ENCODE measurements at regions not wholly inside any gene's neighbourhood (a gene's known extent, or its start where the extent isn't known, plus 50 kb on each side); places are given as distances from the start of the nearest gene placed in this dataset.
"Not testable (repeated sequence)": the region's sequence is repeated elsewhere in the genome, so short reads cannot be mapped to it uniquely, and the experiment has no call there.

DNA sequence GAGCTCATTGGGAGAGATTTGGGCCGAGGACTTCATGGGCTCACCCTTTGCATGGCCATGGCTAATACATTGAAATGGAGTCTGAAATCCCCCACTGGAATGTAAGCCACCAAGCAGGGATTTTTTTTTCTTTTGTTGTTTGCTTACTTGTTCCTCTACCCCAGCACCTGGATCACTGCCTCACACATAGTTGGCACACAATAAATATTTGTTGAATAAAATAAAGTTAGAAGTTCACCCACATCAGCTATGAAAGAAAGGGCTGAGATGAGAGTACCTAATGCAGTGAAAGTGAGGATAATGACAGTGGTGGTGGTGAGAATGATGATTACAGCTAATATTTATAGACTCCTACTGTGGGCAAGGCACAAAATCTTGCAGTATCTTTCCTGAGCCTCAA is 98.1 kb upstream of the ANXA1 start:
- DNase-seq, result no peak

DNA sequence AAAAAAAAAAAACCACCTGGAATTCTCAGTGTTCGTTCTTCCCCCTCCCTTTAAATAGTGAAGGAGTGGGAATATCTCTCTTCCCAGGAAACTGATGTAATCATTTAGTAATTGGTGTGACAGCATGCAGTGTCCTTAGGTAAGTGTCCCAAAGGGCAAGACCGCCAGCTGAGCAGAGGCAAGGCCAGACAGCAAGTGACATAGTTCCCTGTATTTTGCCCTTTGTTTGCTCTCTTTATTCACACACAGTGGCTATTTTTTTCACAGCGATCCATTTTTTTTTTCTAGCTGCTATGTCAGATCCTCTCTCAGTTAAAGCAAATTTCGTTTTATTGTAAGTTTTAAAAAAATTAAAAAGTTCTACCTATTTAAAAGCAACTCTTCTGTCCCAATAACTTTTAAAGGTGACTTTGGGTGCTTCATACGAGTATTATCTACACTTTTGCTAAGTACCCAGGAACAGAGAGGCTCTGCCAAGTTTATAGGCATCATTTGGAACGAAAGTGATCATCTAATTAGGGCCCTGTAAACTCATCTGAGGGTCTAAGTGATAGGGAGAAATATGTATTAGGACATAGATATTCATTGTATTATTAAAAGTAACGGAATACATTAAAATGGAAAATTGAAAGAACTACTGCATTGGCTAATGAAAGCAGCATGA is 98.2 kb upstream of the ALDH1A1 start:
- DNase-seq, result no peak

DNA sequence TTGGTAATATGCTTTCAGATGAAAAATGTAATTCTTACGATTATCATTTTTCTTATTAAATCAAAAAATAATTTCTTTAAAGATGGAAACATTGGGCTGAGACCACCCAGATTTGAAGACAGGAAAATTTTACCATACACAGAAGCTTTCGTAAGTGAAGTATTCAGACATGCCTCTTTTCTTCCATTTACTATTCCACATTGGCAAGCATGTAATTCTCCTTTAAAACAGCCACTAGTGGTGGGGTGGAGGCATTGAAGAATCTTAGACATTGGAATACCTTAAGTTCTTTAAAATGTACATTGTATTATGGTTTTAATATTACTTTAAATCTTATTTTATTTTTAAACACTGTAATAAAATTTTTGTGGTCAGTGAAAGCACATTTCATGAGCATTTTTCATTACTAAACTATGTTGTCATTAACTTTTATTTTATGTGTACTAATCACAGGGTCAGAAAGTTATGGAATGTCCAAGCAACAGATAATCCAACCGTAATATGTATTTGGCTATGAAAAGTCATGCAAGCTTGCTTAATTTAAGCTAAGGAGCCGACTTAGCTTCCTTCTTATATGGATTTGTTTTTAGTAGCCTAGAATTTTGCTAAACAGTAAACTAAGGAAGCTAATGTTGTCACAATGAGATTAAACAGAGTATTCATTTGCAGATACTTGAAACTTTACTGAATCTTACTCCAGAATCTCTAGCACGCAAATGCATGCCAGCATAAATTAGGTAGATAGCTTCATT is 97.4 kb upstream of the ALDH1A1 start:
- DNase-seq, result no peak

DNA sequence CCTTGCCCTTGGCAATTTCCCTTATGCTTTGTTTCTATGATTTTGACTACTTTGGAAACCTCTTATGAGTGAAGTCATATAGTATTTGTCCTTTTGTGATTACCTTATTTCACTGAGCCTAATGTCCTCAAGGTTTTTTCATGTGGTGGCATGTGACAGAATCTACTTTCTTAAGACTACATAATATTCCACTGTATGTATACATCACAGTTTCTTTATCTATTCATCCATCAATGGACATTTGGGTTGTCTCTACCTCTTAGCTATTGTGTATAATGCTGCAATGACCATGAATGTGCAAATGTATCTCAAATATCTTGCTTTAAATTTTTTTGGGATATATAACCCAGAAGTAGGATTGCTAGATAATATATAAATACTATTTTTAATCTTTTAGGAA is 96.4 kb upstream of the ALDH1A1 start:
- DNase-seq, result no peak

DNA sequence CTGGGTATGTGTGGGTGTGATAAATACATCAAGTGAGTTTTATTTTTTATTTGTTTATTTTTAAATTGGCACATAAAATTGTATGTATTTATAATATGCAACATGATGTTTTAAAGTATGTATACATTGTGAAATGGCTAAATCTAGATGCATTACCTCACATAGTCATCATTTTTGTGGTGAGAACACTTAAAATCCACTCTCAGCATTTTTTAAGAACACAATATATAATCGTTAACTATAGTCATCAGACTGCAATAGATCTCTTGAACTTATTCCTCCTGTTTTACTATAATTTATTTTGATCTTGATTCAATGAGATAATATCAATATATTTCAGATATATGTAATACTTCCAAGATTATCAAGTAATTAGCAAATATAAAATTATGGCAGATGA is 93.9 kb upstream of the ALDH1A1 start:
- DNase-seq, result no peak

DNA sequence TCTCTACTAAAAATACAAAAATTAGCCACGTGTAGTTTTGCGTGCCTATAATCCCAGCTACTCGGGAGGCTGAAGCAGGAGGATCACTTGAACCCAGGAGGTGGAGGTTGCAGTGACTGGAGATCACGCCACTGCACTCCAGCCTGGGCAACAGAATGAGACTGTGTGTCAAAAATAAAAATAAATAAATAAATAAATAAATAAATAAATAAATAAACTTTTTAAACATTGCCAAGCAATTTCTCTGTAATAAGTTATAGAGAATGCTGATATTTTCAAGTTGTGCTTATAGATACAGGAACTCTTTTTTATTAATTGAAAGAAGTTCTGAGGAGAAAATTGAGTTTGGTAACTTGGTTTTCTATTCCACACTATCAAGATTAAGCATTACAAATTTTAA is 91.9 kb upstream of the ALDH1A1 start:
- not testable (repeated sequence) for DNase-seq

DNA sequence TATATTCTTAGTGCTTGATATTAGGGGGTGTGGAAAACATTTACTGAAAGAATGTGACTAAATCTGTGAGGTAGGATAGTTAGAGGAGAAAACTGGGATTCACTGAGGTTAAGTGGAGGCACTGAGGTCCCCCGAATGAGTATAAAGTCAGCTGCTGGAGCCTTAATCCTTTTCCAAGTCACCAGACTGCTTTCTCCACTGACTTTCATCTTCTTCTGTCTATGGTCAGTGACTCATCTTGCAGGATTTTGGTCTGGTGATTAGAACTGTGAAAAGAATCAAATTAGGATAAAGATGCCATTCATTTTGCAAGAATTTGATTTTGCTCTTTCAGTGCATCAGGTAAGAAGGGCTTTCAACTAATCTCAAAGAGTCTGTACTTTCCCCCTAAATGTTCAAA is 89.3 kb upstream of the ALDH1A1 start:
- no peak for DNase-seq

DNA sequence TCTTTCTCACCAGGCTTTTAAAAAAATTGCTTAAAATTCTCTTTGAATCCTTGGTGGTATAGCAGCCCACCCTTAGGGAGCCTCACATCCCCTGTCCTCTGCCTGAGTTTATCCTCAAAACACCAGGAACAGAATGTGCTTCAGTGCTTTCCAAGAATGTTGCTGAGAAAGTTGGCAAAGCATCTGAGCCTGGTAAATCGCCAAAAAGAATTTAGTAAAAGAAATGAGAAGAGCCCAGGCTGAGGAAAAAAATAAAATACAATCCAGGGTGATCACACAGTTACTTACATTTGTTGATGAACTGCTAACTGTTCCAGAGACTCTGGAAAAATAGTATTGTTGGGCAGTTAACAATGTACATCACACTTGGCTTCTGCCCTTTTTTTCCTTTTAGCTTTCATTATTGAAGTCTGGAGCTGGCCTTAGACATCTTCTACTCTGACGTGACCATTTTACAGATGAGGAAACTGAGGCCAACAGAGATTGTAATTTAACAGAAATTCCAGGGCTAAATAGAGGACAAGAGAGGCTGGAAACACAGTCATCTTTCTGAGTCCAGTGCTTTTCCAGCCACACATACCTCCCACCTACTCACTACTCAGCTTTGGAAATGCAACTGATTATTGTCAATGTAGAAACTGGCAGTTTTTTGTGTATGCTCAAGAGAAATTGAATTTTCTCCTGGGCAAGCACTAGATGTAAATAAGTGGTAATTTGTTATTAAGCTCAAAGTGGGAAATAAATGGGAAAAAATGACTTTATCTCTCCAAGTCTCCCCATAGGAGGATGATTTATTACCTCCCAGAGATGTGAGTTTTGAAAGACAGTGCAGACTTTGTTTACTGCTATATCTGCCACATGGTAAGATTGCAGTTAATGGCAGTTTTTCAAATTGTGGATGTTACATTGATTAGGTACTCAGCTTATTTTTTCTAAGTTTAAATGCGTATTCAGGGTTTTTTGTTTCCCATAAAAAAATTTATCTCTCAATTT is 86.7 kb upstream of the ALDH1A1 start:
- no peak for DNase-seq

DNA sequence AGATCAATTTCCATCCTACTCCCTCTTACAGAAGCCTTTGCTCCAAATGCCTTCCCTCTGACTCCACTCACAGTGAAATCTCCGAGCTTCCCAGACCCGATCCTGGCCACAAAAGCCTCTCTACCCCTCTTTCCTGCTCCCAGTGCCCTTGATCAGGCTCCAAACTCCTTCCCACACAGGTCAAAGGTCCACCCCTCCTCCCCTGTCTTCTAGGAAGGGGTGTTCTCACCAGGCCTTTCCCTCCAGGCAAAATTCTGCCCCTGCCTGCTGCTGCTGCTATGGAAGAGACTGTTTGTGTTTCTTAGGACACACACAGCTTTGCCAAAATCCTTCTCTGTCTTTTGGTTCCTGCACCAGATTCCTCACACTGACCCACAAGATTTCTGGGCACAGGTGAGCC is 85.8 kb upstream of the ALDH1A1 start:
- no peak for DNase-seq

DNA sequence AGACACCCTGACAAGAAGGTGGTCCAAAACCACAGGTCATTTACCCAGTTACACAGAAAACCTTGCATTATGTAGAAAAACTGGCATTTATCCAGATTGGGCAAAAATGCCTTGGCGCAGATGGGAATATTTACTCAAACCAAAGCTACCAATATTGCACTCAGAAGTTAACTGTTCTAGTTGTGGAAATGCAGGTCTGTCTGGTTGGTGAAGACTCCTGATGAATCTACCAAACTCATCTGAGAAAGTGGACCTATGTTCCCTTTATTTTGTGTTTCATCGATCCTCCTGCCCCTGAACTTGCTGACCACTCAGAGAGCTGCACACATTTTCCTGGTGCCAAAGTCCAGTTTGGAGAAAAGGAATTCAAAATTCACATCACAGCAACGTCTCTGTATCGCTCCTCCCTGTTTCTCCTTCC is 85.2 kb upstream of the ALDH1A1 start:
- DNase-seq, result no peak

DNA sequence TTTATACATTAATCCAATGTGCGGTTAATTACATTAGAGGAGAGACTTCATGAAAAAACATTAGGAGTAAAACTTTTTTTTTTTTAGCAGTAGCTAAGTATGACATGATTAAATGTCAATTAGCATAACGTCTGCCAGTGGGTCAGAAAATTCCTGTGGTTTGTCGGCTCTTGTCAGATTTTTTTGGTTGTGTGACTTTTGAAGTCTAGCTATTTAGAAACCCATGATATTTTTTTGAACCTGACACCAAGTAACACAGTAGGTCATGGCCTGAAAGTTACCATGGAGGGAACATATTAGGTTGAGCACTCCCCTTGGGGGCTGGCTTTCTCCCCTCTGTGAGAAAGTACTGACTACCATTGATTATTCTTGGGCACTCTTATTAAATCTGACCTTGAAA is 84.8 kb upstream of the ALDH1A1 start:
- no peak for DNase-seq

DNA sequence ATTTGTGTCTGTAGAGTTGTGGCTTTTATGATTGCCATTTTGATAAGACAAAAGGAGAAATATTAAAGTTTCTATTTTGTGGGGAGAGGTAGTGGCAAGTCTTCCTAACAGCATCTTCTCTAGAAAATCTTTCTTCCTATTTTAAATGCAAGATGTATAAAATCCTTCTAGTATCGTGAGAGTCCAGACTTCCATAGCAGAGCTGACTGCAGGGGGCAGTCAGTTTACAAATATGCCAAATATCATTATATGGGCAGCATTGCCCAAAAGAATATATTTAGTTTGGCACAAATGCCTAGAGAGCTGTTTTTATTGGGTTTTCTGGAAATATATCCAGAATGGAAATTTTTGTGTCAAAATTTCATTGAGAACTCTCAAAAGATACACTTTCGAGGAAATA is 82.1 kb upstream of the ALDH1A1 start:
- DNase-seq, result no peak

DNA sequence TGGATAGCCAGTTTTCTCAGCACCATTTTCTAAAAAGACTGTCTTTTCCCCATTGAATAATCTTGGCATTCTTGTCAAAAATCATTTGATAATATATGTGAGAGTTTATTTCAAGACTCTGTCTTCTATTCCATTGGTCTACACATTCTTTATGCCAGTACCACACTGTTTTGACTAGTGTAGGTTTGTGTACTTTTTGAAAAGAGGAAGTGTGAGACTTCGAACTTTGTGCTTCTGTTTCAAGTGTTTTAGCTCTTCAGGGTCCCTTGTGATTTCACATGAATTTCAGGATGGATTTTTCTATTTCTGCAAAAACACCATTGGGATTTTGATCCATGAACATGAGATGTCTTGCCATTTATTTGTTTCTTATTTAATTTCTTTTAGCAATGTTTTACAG is 78.5 kb upstream of the ALDH1A1 start:
- DNase-seq, result no peak

DNA sequence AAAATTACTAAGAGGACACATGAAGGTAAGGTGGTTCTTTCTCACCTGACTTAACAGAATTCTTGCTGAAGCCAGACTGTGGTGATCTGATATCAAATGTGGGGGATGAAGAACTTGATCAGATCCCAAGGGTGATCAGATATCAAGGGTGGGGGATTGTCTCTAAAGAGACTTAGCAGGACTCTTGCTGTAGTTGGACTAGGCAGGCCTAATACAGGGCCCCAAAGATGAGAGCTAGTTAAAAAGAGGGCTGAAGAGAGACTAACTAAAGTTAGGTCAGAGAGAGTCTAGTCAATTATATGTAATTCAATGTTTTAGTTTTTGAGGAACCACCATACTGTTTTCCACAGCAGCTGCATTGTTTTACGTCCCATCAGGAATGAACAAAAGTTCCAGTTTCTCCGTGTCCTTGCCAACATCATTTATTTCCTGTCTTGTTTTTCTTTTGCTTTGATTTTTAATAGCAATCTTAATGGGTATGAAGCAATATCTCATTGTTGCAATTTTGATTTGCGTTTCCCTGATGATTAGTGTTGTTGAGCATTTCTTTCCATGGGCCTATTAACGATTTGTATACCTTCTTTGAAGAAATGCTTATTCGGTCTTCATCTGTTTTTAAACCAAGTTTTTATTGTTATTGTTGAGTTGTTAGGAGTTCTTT is 77.6 kb upstream of the ALDH1A1 start:
- no peak for DNase-seq

DNA sequence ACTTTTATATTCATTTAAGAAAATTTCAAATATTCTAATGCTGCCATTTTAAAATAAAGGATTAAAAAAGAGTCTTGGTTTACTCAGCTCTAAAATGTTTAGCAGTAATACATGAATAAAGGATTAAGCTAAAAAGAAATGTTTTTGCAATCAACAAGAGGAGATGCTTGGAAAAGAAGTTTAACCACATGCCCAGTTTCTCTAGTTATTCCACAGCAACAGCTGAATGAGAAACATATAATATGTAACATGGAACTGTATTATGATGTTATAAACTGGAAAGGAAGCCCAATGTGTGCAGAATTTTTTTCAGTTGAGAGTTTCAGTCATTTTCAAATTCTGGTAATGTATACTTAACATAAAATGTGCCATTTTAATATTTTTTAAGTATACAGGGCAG is 76.5 kb upstream of the ALDH1A1 start:
- DNase-seq, result no peak

DNA sequence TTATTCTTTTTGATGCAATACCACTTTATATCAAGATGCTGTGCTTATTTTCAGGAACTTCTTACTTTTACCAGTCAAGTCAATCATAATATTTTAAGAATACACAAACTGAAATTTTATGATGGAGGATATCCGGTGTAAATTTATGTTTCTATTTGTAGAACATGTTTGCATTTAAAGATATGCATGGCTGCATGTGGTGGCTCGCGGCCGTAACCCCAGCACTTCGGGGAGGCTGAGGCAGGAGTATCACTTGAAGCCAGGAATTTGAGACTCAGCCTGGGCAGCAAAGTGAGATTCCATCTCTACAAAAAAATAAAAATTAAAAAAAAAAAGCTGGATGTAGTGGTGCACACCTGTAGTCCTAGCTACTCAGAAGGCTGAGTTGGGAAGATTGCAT is 73.5 kb upstream of the ALDH1A1 start:
- DNase-seq, result no peak

DNA sequence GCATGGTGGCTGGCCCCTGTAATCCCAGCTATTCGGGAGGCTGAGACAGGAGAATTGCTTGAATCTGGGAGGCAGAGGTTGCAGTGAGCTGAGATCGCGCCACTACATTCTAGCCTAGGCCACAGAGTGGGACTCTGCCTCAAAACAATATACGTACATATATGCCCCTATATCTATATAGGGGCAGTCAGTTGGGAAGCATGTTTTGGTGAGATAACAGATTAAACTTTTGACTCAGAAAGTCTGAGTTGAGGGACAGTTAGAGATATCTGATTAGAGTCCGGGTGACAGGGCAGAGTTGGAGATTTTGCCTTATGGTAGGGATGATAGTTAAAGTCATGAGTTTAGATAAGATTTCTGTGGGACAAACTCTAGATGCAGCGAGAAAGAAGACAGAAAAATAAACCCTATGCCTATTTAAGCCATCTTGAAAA is 71.8 kb upstream of the ALDH1A1 start:
- no peak for DNase-seq

DNA sequence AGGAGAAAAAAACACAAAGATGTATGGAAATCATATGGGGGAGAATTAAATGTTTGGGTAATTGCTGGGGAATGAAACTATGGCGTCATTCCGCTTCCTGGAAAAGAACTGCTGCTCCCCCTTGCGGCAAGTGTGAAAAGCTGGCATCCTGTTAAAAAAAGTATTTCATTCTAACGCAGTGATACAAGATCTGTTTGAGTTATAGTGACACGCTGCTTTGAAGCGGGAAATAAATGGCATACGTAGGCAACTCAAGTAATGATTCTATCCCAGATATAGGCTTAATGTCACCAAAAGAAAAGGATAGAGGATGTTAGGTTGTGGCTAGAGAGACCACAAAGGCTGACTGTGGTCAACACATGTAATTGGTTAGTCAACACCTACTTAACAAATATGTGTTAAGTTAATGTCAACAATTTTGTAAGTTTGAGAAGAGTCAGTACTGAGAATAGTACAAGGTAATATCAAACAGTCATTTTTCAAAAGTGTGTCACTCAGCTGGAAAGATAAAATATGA is 70.2 kb upstream of the ALDH1A1 start:
- peak; percentile 29 for DNase-seq

DNA sequence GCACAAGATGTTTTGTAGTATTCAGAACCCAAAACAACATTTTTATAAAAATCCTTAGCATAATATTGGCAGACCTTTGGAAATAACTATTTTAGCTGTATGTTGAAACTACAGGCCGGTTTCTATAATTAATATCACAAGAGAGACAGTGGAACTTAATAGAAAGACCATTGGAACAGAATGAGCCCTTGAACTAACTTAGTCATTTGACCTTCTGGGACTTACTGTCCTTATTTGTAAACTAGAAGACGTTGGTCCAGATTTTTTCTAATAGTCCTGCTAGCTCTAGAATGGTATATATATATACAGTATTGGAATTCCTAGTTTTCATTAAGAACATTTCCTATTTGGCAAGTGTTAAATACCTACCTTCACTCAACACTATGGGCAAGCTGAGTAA is 69.5 kb upstream of the ALDH1A1 start:
- no peak for DNase-seq

DNA sequence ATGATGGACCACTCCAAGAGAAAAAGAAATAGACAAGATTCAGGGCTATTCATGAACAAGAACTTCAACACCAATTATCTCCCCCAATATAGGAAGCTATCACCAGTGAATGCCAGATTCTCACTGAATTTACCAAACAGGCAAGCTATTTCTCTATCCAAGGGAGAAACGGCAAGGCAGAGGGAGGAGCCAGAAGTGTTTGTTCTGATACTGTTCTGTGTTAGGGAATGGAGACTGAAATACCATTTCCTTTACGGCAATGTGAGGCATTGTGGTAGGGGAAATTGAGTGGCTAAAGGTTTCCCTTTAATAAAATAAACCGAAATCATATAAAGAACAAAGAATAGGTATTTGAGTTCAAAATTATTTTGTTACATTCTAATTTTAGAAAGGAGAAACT is 68.0 kb upstream of the ALDH1A1 start:
- DNase-seq, result no peak

DNA sequence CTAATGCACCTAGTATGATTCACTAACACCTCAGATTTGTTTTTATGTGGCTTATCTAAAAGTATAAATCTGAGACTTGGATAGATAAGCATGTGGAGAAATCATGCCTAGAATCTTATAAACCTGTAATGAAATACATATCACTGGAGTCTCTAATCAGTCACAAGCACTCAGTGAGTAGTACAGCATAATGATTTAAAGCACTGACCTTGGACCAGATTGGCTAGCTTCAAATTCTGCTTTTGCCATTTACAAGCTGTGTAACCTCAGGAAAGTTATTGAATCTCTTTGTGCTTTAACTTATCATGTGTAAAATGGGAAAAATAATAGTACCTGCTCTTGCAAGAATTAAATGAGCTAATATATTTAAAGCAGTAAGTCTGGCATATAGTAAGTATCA is 61.2 kb upstream of the ALDH1A1 start:
- no peak for DNase-seq

DNA sequence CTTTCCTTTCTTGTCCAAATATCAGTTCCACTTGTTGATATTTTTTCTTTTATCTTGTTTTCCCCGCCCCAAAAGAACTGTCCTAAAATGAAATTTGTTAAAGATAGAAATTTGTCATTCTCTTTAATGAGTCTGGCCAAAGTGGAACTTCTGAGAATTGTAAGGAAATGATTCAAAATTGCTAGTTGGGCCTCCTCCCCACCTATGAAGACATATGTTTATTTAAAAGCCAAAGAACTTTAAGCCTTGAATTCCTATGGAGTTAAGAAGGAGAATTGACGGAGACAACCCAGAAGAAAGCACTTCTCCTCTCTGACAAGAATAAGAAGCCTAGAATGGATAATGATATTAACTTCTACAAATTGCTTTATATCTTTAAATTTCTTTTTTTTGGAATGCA is 59.1 kb upstream of the ALDH1A1 start:
- DNase-seq, result no peak

Data from NCI-H2081 treated with DMSO at 0.1 percent for 48 hours (cell line).